Panc1 (cell line): ENCODE measurements at regions not wholly inside any gene's neighbourhood (a gene's known extent, or its start where the extent isn't known, plus 50 kb on each side); places are given as distances from the start of the nearest gene placed in this dataset.

Source experiments
- ATAC-seq: fragments of 200-7000 bp; cut with Tn5 transposase; 2 replicates; pipeline ENCODE4 v1.9.1; 2020; ENCODE audit warnings: mild to moderate bottlenecking, moderate library complexity
- BruUV-seq: library from RNA; stranded (reverse); fragments of 400-500 nt; replicated peaks from 2 replicates; lab custom pipeline; 2021; lab: Mats Ljungman, UMichigan
- CTCF ChIA-PET: fragments of 300-600 bp; sonication (Branson Sonifier 250); formaldehyde crosslinking; loops from one replicate; lab custom pipeline; 2022; ENCODE audit warnings: antibody characterized with exemption; lab: Charles Lee
- POLR2A ChIA-PET: fragments of 300-600 bp; sonication (Branson Sonifier 250); formaldehyde crosslinking; loops from one replicate; lab custom pipeline; 2022; ENCODE audit warnings: antibody characterized with exemption; lab: Charles Lee
- DNase-seq: peaks from one replicate; pipeline ENCODE4 v3.0.0-alpha.2; 2010; ENCODE audit warnings: low read depth, low spot score
- H3K27ac ChIP-seq: 2 replicates; pipeline ENCODE4 v1.5.1; 2011; ENCODE audit warnings: mild to moderate bottlenecking, low read length, inconsistent platforms
- H3K27me3 ChIP-seq: fragments of 200-500 bp; sonication (Bioruptor generic); 2 replicates; pipeline ENCODE4 v1.6.0; 2014; ENCODE audit warnings: low read length, inconsistent platforms; ENCODE audit not compliant: control insufficient read depth, insufficient read depth
- H3K36me3 ChIP-seq: fragments of 200-500 bp; sonication (Bioruptor generic); 2 replicates; pipeline ENCODE4 v1.5.1; 2014; ENCODE audit warnings: inconsistent platforms, mild to moderate bottlenecking, low read length, moderate library complexity; ENCODE audit not compliant: control insufficient read depth, insufficient read depth
- H3K4me1 ChIP-seq: 2 replicates; pipeline ENCODE4 v1.5.1; 2011; ENCODE audit warnings: inconsistent platforms, mild to moderate bottlenecking, low read length, moderate library complexity; ENCODE audit not compliant: control insufficient read depth, insufficient read depth
- H3K4me3 ChIP-seq, 2 experiments: 2 replicates each; pipeline ENCODE4 v1.5.1; 2011 to 2012; ENCODE audit warnings: low read depth in 2 of 2, low read length in 2 of 2, mild to moderate bottlenecking in 2 of 2, inconsistent platforms in 1 of 2, moderate library complexity in 1 of 2
- H3K9me3 ChIP-seq: fragments of 200-500 bp; sonication (Bioruptor generic); 2 replicates; pipeline ENCODE4 v1.5.1; 2014; ENCODE audit warnings: low read depth, mild to moderate bottlenecking, inconsistent platforms, low read length, moderate library complexity; ENCODE audit not compliant: control insufficient read depth, insufficient read depth
- CTCF ChIP-seq: fragments of 450-650 bp; IDR thresholded peaks from 2 replicates; pipeline ENCODE4 v1.5.1; 2017; ENCODE audit warnings: mild to moderate bottlenecking
- POLR2AphosphoS5 ChIP-seq: IDR thresholded peaks from 2 replicates; pipeline ENCODE4 v1.6.1; 2012; ENCODE audit warnings: mild to moderate bottlenecking, low read depth, low read length, moderate library complexity
- REST ChIP-seq, 2 experiments: IDR thresholded peaks; 2 replicates each; pipeline ENCODE4 v1.6.1; 2011 to 2012; ENCODE audit warnings: low read depth in 2 of 2, control low read depth in 1 of 2, low read length in 1 of 2, mild to moderate bottlenecking in 1 of 2, moderate library complexity in 1 of 2; ENCODE audit not compliant: insufficient read depth in 1 of 2
- SIN3A ChIP-seq: IDR thresholded peaks from 2 replicates; pipeline ENCODE4 v1.6.1; 2012; ENCODE audit warnings: low read depth, mild to moderate bottlenecking, low read length, moderate library complexity, borderline replicate concordance; ENCODE audit not compliant: insufficient read depth
- TCF7L2 ChIP-seq: IDR thresholded peaks from 2 replicates; pipeline ENCODE4 v1.6.1; 2011; ENCODE audit warnings: mild to moderate bottlenecking, low read depth, low read length, inconsistent platforms
- in situ Hi-C: cut with HindIII; loops from 2 replicates; pipeline ENCODE4 v1.10.0; 2016; ENCODE audit warnings: low sequenced_read_pairs, low pct_unique_long_range_greater_than_20kb
- intact Hi-C: fragments of 100-400 bp; cut with micrococcal nuclease; formaldehyde crosslinking; loops from one replicate; pipeline ENCODE4 v1.10.0; 2022; ENCODE audit not compliant: unreplicated experiment

- intact Hi-C loops = no loop called here
- DNase-seq (no peak), ATAC-seq (no peak)
- no peaks in the 10 kb centered on the region for H3K36me3 ChIP-seq
- no peaks in the 10 kb centered on the region for H3K27me3 ChIP-seq
- in situ Hi-C loops = no loop called here
- no TSS peak for BruUV-seq
- H3K9me3 ChIP-seq = no peaks in the 10 kb centered on the region
- TF ChIP-seq POLR2AphosphoS5 = no peak
- no peak for TF ChIP-seq CTCF
- no peak for TF ChIP-seq TCF7L2
- TF ChIP-seq SIN3A = no peak
- no peak for TF ChIP-seq REST (IDR thresholded peaks at IDR 0.05; ENCODE audit: insufficient read depth in 1 of 2, low read depth in 2 of 2, low read length in 1 of 2)
- no peaks in the 10 kb centered on the region for H3K4me1 ChIP-seq
- H3K27ac ChIP-seq = no peak overlapping the region
- ChIA-PET POLR2A (no interaction called here), CTCF (no interaction called here)
- no peak overlapping the region for H3K4me3 ChIP-seq
Observed at GRCh38 chr3:6416049-6416661, 444.8 kb upstream of the GRM7 start.

GRCh38 chr3:6417174-6417573 lies 443.7 kb upstream of the GRM7 start:
- H3K9me3 ChIP-seq = no peaks in the 10 kb centered on the region
- no peak overlapping the region for H3K4me3 ChIP-seq
- no peak overlapping the region for H3K27ac ChIP-seq
- ATAC-seq (no peak), DNase-seq (no peak)
- no peaks in the 10 kb centered on the region for H3K27me3 ChIP-seq
- ChIA-PET CTCF (no interaction called here), POLR2A (no interaction called here)
- in situ Hi-C loops (no loop called here), intact Hi-C loops (no loop called here)
- no peaks in the 10 kb centered on the region for H3K4me1 ChIP-seq
- TF ChIP-seq TCF7L2 (no peak), REST (IDR thresholded peaks at IDR 0.05; ENCODE audit: insufficient read depth in 1 of 2, low read depth in 2 of 2, low read length in 1 of 2) (no peak), CTCF (no peak), POLR2AphosphoS5 (no peak), SIN3A (no peak)
- no peaks in the 10 kb centered on the region for H3K36me3 ChIP-seq
- BruUV-seq = no TSS peak
